ENCODE measurements at regions not wholly inside any gene's neighbourhood (a gene's known extent, or its start where the extent isn't known, plus 50 kb on each side); places are given as distances from the start of the nearest gene placed in this dataset.

- no peak for DNase-seq (ENCODE audit: low read depth)
Measured at GRCh38 chr10:105793071-105793470, 1152.0 kb downstream of the SORCS3 start.

GRCh38 chr10:105785721-105786120 lies 1144.6 kb downstream of the SORCS3 start:
- no peak for DNase-seq (ENCODE audit: low read depth)

- DNase-seq (ENCODE audit: low read depth), result no peak
Measured at GRCh38 chr10:105783936-105784483, 1142.9 kb downstream of the SORCS3 start.

- no peak for DNase-seq (ENCODE audit: low read depth)
Measured at GRCh38 chr10:105774881-105775280, 1133.8 kb downstream of the SORCS3 start.

- DNase-seq (ENCODE audit: low read depth), result no peak
Measured at GRCh38 chr10:105774351-105774750, 1133.3 kb downstream of the SORCS3 start.

- no peak for DNase-seq (ENCODE audit: low read depth)
Measured at GRCh38 chr10:105770524-105771212, 1129.6 kb downstream of the SORCS3 start.

- no peak for DNase-seq (ENCODE audit: low read depth)
Measured at GRCh38 chr10:105769248-105770184, 1128.4 kb downstream of the SORCS3 start.

- no peak for DNase-seq (ENCODE audit: low read depth)
Measured at GRCh38 chr10:105763611-105764010, 1122.5 kb downstream of the SORCS3 start.

- no peak for DNase-seq (ENCODE audit: low read depth)
Measured at GRCh38 chr10:105761576-105762260, 1120.6 kb downstream of the SORCS3 start.

- no peak for DNase-seq (ENCODE audit: low read depth)
Measured at GRCh38 chr10:105759669-105760068, 1118.6 kb downstream of the SORCS3 start.

- no peak for DNase-seq (ENCODE audit: low read depth)
Measured at GRCh38 chr10:105758209-105758998, 1117.3 kb downstream of the SORCS3 start.

GRCh38 chr10:105757302-105757701 lies 1116.2 kb downstream of the SORCS3 start:
- DNase-seq (ENCODE audit: low read depth), result no peak

GRCh38 chr10:105756386-105756785 lies 1115.3 kb downstream of the SORCS3 start:
- DNase-seq (ENCODE audit: low read depth), result no peak

- no peak for DNase-seq (ENCODE audit: low read depth)
Measured at GRCh38 chr10:105751688-105752087, 1110.6 kb downstream of the SORCS3 start.

GRCh38 chr10:105745596-105746148 lies 1104.6 kb downstream of the SORCS3 start:
- DNase-seq (ENCODE audit: low read depth), result no peak

- no peak for DNase-seq (ENCODE audit: low read depth)
Measured at GRCh38 chr10:105743343-105744056, 1102.4 kb downstream of the SORCS3 start.

GRCh38 chr10:105742923-105743322 lies 1101.8 kb downstream of the SORCS3 start:
- no peak for DNase-seq (ENCODE audit: low read depth)

GRCh38 chr10:105742184-105742583 lies 1101.1 kb downstream of the SORCS3 start:
- DNase-seq (ENCODE audit: low read depth), result no peak

GRCh38 chr10:105734479-105734878 lies 1093.4 kb downstream of the SORCS3 start:
- no peak for DNase-seq (ENCODE audit: low read depth)

GRCh38 chr10:105733924-105734323 lies 1092.8 kb downstream of the SORCS3 start:
- no peak for DNase-seq (ENCODE audit: low read depth)

Data from fibroblast of the conjunctiva (primary cell).